ENCODE measurements at regions not wholly inside any gene's neighbourhood (a gene's known extent, or its start where the extent isn't known, plus 50 kb on each side); places are given as distances from the start of the nearest gene placed in this dataset.

GRCh38 chr14:94682061-94682516 lies 69.9 kb downstream of the SERPINA3 start:
- DNase-seq, result no peak

DNA sequence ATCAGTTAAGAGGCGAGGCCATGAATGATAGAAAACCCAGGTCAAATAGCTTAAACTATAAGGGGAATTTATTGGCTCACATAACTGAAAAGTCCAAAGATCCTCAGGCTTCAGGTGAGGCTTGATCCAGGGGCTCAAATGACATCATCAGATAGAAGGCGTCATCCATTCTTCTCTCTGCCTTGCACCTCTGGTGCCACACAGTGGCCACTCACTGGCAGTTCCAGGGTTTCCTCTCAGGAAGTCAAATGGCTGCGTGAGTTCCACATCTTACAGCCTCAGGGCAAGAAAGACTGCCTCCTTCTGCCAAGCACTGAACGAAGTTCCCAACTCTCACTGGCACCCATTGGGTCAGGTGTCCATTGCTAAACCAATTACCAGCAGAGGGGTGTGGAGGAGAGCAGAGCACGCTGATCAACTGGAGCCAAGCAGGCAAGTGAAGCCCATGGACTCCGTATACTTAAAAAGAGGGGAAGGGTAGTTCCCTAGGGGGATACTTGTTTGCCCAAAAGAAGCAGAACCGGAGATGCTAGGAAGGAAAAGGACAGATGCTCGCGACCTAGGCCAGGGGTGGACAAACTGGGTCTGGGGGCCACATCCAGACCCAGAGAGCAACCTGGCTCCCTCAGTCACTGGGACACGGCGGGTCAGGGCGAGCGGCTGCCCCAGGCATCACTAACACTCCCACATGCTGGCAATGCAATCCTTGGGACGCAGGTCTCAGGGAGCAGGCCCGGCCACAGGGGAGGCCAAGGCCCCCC lies 69.3 kb downstream of the SERPINA3 start:
- peak; percentile 5 to 36 for DNase-seq

DNA sequence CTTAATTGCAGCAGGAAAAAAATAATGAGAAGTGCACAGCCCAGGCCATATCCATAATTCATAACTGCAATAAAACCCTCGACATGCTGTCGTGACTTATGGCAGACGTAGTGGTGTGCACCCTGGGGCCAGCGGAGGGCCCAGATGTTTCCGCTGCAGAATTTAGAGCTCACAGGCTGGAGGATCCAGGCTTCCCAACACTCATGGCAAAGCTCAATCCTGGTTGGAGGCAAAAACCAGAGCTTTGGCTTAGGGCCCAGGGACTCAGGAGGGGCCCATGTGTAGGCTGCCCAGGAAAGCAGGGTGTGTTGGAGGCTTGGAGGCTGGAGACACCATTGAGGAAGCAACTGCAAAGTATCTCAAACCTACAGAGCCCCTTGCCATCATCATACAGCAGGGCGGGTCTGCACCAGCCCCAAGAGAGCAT lies 68.7 kb downstream of the SERPINA3 start:
- no peak for DNase-seq

DNA sequence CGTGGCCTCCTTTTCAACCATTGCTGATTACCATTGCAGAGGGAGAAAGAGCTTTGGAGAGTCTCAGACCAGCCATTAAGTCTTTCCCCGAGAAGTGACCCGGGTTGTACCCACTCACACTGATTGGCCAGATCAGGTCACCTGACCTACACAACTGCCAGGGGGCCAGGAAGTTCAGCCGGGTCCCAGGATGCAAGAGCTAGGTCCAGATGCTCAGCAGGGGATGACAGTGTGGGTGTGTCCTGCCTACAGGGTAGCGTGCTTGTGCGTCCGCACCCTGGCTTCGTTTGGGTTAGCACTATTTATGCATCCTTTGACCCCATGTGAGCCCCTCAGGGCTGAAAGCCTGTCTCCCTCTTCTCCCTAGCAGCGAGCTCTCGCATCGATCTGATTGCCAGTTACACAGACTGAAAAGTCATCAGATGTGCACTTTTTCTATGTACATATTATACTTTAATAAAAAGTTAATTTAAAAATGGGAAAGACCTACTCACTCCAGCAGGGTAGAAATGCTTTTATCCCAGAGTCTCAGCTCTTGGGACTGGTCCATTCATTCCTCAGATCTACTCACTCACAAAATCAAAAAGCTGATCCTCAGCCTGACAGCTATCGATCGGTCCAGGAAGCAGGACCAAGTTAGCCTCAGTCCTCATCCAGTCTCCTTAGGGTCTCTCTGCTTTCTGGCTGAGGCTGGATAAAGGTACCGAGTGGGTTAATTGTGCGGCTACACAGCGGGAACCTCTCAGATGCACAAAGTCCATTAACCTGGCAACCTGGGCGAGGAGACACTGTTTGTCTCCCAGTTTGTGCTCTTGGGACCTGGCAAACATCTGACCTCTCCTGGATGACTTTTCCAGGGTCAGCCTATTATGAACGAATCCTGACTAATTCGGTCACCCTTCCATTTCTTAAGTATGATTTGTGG lies 68.0 kb downstream of the SERPINA3 start:
- DNase-seq, result no peak

DNA sequence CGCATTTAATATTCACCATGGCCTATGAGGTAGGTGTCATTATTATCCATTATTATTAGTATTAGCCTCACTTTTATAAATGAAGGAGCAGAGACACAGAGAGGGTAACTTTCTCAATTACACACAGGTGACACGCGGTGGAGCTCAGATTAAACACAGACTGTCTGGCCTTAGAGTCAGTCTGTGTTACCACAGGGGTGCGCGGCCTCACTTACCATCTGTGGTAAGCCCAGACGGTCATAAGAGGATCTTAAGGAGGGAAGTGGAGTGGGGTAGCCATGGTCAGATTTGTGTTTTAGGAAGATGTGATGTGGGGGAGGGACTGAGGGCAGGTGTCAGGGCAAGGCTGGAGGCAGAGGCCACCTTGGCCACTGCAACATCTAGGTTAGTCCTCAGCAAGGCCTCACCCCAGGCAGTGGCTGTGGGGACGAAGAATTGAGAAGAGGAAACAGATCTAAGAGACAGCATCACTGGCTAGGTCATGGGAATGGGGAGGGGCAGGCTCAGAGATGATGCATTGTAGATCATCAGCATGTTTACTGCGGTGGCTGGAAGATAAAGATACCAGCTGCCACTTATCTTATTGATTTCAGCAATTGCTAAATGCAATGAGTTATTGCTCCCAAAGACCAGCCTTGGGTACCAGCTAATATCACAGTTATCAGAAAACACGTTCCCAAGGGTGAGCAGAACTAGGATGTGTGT lies 67.1 kb downstream of the SERPINA3 start:
- no peak for DNase-seq

- no peak for DNase-seq
Measured at GRCh38 chr14:94677747-94678146, 65.6 kb downstream of the SERPINA3 start.

DNA sequence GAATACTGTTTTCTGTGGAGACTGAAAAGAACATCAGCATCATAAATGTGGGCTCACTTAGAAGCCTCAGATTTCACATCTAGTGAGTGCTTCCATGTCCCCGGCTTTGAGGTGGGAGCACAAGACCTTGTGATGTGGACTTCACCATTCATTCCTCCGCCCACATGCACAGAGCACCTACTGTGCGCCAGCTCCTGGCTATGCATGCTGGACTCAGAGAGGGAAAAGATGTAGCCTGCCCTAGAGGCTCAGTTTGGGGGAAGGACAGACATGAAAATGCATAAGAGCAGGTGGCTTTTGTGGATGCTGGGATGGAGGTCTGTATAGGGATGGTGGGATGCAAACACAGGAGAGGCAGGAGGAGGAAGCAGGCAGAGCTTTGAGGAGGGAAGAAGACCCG lies 65.0 kb downstream of the SERPINA3 start:
- no peak for DNase-seq

- DNase-seq, result no peak
Measured at GRCh38 chr14:94676495-94677185, 64.4 kb downstream of the SERPINA3 start.

- DNase-seq, result no peak
Measured at GRCh38 chr14:94675036-94675435, 62.8 kb downstream of the SERPINA3 start.

- no peak for DNase-seq
Measured at GRCh38 chr14:94673781-94674231, 61.6 kb downstream of the SERPINA3 start.

All from AML-193 (cell line).